K562 (cell line): ENCODE measurements at regions not wholly inside any gene's neighbourhood (a gene's known extent, or its start where the extent isn't known, plus 50 kb on each side); places are given as distances from the start of the nearest gene placed in this dataset.

ENCODE experiments used
- ATAC-seq: fragments of 200-7000 bp; cut with Tn5 transposase; 3 replicates; pipeline ENCODE4 v1.9.1; 2020; ENCODE audit warnings: moderate library complexity
- BruUV-seq: library from RNA; stranded (reverse); fragments of 400-500 nt; replicated peaks from 2 replicates; lab custom pipeline; 2021; lab: Mats Ljungman, UMichigan
- CTCF ChIA-PET: fragments of 300-600 bp; formaldehyde crosslinking; extraction: SDS; loops from one replicate; lab custom pipeline; 2021; ENCODE audit warnings: low intra/inter-chr PET ratio; lab: Yijun Ruan, JAX
- POLR2A ChIA-PET: fragments of 300-600, 350-650 bp; sonication (Branson Sonifier 250); formaldehyde crosslinking; extraction: SDS; loops from one replicate; lab custom pipeline; 2021; ENCODE audit warnings: antibody characterized with exemption, inconsistent platforms; lab: Yijun Ruan, JAX
- DNase-seq, 4 experiments: peaks; one replicate each; pipeline versions ENCODE4 v3.0.0 to v3.0.0-alpha.2; 2011 to 2018; ENCODE audit warnings: low spot score in 3 of 4, mixed read lengths in 3 of 4; ENCODE audit errors: extremely low read depth in 1 of 4
- FAIRE-seq: peaks from 2 replicates; lab custom pipeline; 2011; peaks lifted over from hg19 to GRCh38; lab: Jason Lieb, UNC
- H2AFZ ChIP-seq: 2 replicates; pipeline ENCODE4 v1.6.0; 2011; ENCODE audit warnings: low read depth, low read length, control low read depth, inconsistent platforms
- H3K27ac ChIP-seq: fragments of 200-600 bp; 3 replicates; pipeline ENCODE4 v1.8.0; 2011; ENCODE audit warnings: low read depth, mild to moderate bottlenecking, control low read depth, inconsistent platforms, low read length, moderate library complexity, mixed read lengths; ENCODE audit errors: extremely low read depth
- H3K27me3 ChIP-seq, 2 experiments: fragments of 300-600 bp in 1 of 2; 2 replicates in 1 of 2; 3 replicates in 1 of 2; pipeline versions ENCODE4 v1.6.0 to v1.8.0; 2011; ENCODE audit warnings: inconsistent platforms in 2 of 2, low read length in 2 of 2, mild to moderate bottlenecking in 1 of 2, mixed read lengths in 1 of 2, moderate library complexity in 1 of 2; ENCODE audit not compliant: control insufficient read depth in 2 of 2, insufficient read depth in 2 of 2
- H3K36me3 ChIP-seq: fragments of 300-600 bp; 3 replicates; pipeline ENCODE4 v1.8.0; 2011; ENCODE audit warnings: mild to moderate bottlenecking, low read length, inconsistent platforms; ENCODE audit not compliant: control insufficient read depth, insufficient read depth
- H3K4me1 ChIP-seq, 2 experiments: fragments of 200-600 bp in 1 of 2; replicated peaks in 1 of 2; 2 replicates in 1 of 2; 3 replicates in 1 of 2; pipeline versions ENCODE4 v1.5.1 to v1.8.0; 2011; ENCODE audit warnings: inconsistent platforms in 2 of 2, low read length in 2 of 2, mild to moderate bottlenecking in 1 of 2, mixed read lengths in 1 of 2, moderate library complexity in 1 of 2; ENCODE audit not compliant: control insufficient read depth in 2 of 2, insufficient read depth in 2 of 2
- H3K4me2 ChIP-seq: 2 replicates; pipeline ENCODE4 v1.6.1; 2011; ENCODE audit warnings: low read length, control low read depth, inconsistent platforms, mixed read lengths; ENCODE audit not compliant: insufficient read depth
- H3K4me3 ChIP-seq: fragments of 200-600 bp; sonication (generic), shearing (Covaris generic); 2 replicates; pipeline ENCODE4 v1.5.1; 2016; ENCODE audit warnings: control low read depth, inconsistent platforms
- H3K79me2 ChIP-seq: fragments of 200-600 bp; 3 replicates; pipeline ENCODE4 v1.8.0; 2011; ENCODE audit warnings: low read length, inconsistent platforms; ENCODE audit not compliant: control insufficient read depth, insufficient read depth
- H3K9ac ChIP-seq, 2 experiments: 2 replicates each; pipeline versions ENCODE4 v1.6.0 to v1.6.1; 2011; ENCODE audit warnings: low read depth in 2 of 2, low read length in 2 of 2, control low read depth in 1 of 2, inconsistent platforms in 1 of 2, mild to moderate bottlenecking in 1 of 2, mixed read lengths in 1 of 2; ENCODE audit not compliant: insufficient read depth in 1 of 2
- H3K9me1 ChIP-seq: one replicate; pipeline ENCODE4 v1.6.0; 2011; ENCODE audit warnings: inconsistent platforms, mild to moderate bottlenecking, low read length, moderate library complexity; ENCODE audit not compliant: control insufficient read depth, insufficient read depth
- H3K9me3 ChIP-seq: replicated peaks from 2 replicates; pipeline ENCODE4 v1.5.1; 2011; ENCODE audit warnings: low read depth, low read length, inconsistent platforms; ENCODE audit not compliant: control insufficient read depth, insufficient read depth
- H4K20me1 ChIP-seq: replicated peaks from 2 replicates; pipeline ENCODE4 v1.6.1; 2011; ENCODE audit warnings: low read length, inconsistent platforms, mixed read lengths; ENCODE audit not compliant: control insufficient read depth, insufficient read depth
- AFF1 ChIP-seq, 2 experiments: fragments of 450-650 bp; IDR thresholded peaks; 2 replicates each; pipeline ENCODE4 v1.6.1; 2018; ENCODE audit warnings: mild to moderate bottlenecking in 2 of 2, low read depth in 1 of 2; ENCODE audit not compliant: partially characterized antibody in 2 of 2
- ELF1 ChIP-seq: fragments of 200-800 bp; sonication (Bioruptor generic); IDR thresholded peaks from 2 replicates; pipeline ENCODE4 v1.6.1; 2016; ENCODE audit warnings: missing genetic modification characterization, missing compliant biosample characterization
- PATZ1 ChIP-seq: fragments of 250-450 bp; sonication (Bioruptor Pico); IDR thresholded peaks from 2 replicates; pipeline ENCODE4 v1.5.0; 2020; ENCODE audit warnings: mild to moderate bottlenecking, borderline replicate concordance
- ZBED1 ChIP-seq: IDR thresholded peaks from 2 replicates; pipeline ENCODE4 v1.6.1; 2014
- ZHX1 ChIP-seq: fragments of 150-350 bp; conservative IDR thresholded peaks from 2 replicates; pipeline ENCODE4 v1.6.1; 2014; ENCODE audit warnings: low read length
- ZNF239 ChIP-seq: fragments of 250-450 bp; sonication (Bioruptor Pico); IDR thresholded peaks from 2 replicates; pipeline ENCODE4 v1.4.0; 2020; ENCODE audit warnings: mild to moderate bottlenecking
- WGBS: fragments of 100-300 bp; shearing (Covaris generic); methylation state at CpG from one replicate; pipeline ENCODE4 v1.1.6; 2016; ENCODE audit warnings: low coverage, mixed read lengths; ENCODE audit not compliant: insufficient coverage; ENCODE audit errors: missing lambda C conversion rate; 5-methylcytosine and 5-hydroxymethylcytosine counted together
- in situ Hi-C: fragments of 300-500 bp; cut with MboI; formaldehyde crosslinking; loops from 4 replicates; pipeline ENCODE4 v1.15.0; 2018; ENCODE audit warnings: inconsistent platforms, mixed read lengths
- intact Hi-C: fragments of 100-400 bp; cut with micrococcal nuclease; formaldehyde crosslinking; loops from 2 replicates; pipeline ENCODE4 v1.14.2; 2022

DNA sequence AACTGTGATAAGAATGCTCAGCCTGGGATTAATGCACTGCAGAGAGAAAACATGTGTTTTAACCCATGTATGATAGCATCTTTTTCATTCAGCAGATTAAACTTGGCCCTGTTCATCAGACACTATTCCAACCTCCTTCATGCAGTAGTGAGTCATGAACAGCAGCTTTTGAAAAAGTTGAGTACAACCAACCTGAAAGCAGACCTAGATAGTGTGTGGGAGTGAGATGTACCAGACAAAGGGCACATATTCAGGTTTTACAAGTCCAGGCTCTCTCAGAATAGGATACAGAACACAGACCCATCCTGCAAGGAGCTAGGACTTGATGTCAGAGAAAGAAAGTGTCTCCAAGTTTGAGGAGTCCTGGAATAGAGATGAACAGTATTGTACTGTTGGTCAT lies 237.3 kb upstream of the STS start (continued):
- TF ChIP-seq PATZ1 (CRISPR knock-in tag) (no peak), ZHX1 (no peak), ZBED1 (no peak), ZNF239 (CRISPR knock-in tag) (no peak)

DNA sequence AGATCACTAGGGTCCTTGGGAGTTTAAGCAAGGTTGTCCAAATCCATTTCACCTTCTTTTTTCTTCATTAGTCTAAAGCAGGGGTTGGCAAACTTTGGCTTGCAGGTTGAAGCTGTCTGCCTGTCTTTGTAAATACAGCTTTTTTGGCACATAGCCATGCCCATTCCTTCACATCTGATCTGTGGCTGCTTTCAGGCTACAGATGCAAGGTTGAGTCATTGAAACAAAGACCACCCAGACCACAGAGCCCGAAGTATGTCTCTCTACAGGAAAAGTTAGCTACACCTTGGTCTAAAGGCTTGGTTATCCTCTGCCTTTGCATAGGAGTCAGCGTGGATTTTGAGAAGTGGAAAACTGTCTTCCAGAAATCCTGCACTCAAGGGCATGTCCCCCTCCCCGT lies 238.1 kb upstream of the STS start:
- CTCF ChIA-PET: no interaction called here
- no peak overlapping the region for H3K4me3 ChIP-seq
- no peak overlapping the region for H3K4me2 ChIP-seq
- 0% methylated on average over 2 of the region's 3 CpGs for WGBS
- ATAC-seq: no peak
- no peaks in the 10 kb centered on the region for H3K9me3 ChIP-seq
- no peaks in the 10 kb centered on the region for H4K20me1 ChIP-seq
- TF ChIP-seq AFF1 (IDR thresholded peaks at IDR 0.05; ENCODE audit: low read depth in 1 of 2, partially characterized antibody in 2 of 2) (no peak), ELF1 (tag) (no peak)
- H3K27me3 ChIP-seq: no peaks in the 10 kb centered on the region
- no peaks in the 10 kb centered on the region for H3K4me1 ChIP-seq
- in situ Hi-C loops: no loop called here
- POLR2A ChIA-PET: no interaction called here
- H3K9ac ChIP-seq: no peak overlapping the region
- intact Hi-C loops: no loop called here
- no peaks in the 10 kb centered on the region for H3K9me1 ChIP-seq
- no peak overlapping the region for H2AFZ ChIP-seq
- H3K79me2 ChIP-seq: no peaks in the 10 kb centered on the region
- no TSS peak for BruUV-seq
- H3K27ac ChIP-seq: no peak overlapping the region
- H3K36me3 ChIP-seq: no peaks in the 10 kb centered on the region
- no peak for DNase-seq
- no peak for FAIRE-seq
